ENCODE measurements at regions not wholly inside any gene's neighbourhood (a gene's known extent, or its start where the extent isn't known, plus 50 kb on each side); places are given as distances from the start of the nearest gene placed in this dataset.
A peak's percentile ranks its signal among the peaks of the same experiment; 100 is the strongest.
"Not testable (repeated sequence)": the region's sequence is repeated elsewhere in the genome, so short reads cannot be mapped to it uniquely, and the experiment has no call there.

DNA sequence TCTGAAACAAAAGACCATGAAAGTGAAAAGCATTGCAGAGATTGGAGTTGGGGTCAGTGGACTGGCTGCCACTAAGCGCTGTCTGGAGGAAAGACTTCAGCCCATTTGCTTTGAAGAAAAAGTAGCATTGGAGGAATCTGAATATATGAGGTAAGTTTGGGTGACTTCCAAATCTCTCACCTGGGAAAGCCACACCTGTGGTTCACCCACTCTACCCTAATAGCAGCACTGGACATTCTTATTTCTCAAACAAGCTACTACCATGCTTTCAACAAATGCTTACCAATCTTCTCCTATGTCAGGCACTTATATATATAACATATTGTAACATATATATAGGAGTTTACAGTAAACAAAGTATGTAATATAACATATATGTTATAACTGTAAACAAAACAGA, 76.0 kb upstream of the POGK start:
- no peaks in the 10 kb centered on the region for H3K9me3 ChIP-seq (ENCODE audit: low read length)
- DNase-seq (ENCODE audit: low spot score) (no peak), ATAC-seq (no peak), FAIRE-seq (no peak)
- no TSS peak for BruUV-seq (replicated peaks)
- in situ Hi-C loops (cut with HindIII; ENCODE audit: extremely low pct_ligation_motif_present, low pct_unique_long_range_greater_than_20kb) (no loop called here), intact Hi-C loops (cut with micrococcal nuclease; ENCODE audit: unreplicated experiment) (no loop called here)
- H3K4me3 ChIP-seq (replicated peaks in 1 of 3; ENCODE audit: insufficient read depth in 1 of 3, low read depth in 2 of 3, low read length in 3 of 3): no peak overlapping the region
- POLR2A ChIA-PET: no interaction called here
- H4K20me1 ChIP-seq (ENCODE audit: insufficient read depth, low read length): no peaks in the 10 kb centered on the region
- TF ChIP-seq, protein P1, sequence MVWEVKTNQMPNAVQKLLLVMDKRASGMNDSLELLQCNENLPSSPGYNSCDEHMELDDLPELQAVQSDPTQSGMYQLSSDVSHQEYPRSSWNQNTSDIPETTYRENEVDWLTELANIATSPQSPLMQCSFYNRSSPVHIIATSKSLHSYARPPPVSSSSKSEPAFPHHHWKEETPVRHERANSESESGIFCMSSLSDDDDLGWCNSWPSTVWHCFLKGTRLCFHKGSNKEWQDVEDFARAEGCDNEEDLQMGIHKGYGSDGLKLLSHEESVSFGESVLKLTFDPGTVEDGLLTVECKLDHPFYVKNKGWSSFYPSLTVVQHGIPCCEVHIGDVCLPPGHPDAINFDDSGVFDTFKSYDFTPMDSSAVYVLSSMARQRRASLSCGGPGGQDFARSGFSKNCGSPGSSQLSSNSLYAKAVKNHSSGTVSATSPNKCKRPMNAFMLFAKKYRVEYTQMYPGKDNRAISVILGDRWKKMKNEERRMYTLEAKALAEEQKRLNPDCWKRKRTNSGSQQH (CRISPR knock-in tag; IDR thresholded peaks at IDR 0.05; ENCODE audit: low read depth): no peak
- TF ChIP-seq NRL (CRISPR knock-in tag; IDR thresholded peaks at IDR 0.05; ENCODE audit: borderline replicate concordance) (no peak), ZNF30 (CRISPR knock-in tag; IDR thresholded peaks at IDR 0.05) (no peak), TMF1 (CRISPR knock-in tag; IDR thresholded peaks at IDR 0.05; ENCODE audit: low read depth) (no peak), NAIF1 (CRISPR knock-in tag; IDR thresholded peaks at IDR 0.05; ENCODE audit: borderline replicate concordance) (no peak), ZNF225 (CRISPR knock-in tag; IDR thresholded peaks at IDR 0.05) (no peak), TGIF2 (CRISPR knock-in tag; IDR thresholded peaks at IDR 0.05) (no peak), EHMT2 (IDR thresholded peaks at IDR 0.05; ENCODE audit: borderline replicate concordance, low read depth, low read length) (no peak), EED (CRISPR knock-in tag; IDR thresholded peaks at IDR 0.05) (no peak)
- no peaks in the 10 kb centered on the region for H3K79me2 ChIP-seq (ENCODE audit: insufficient read depth, low read length)
- no peak overlapping the region for H3K9ac ChIP-seq (ENCODE audit: insufficient read depth, low read depth, low read length)
- H3K27me3 ChIP-seq (ENCODE audit: control insufficient read depth in 1 of 2, insufficient read depth in 2 of 2, low read length in 2 of 2): no peaks in the 10 kb centered on the region
- H3K4me1 ChIP-seq (ENCODE audit: insufficient read depth, low read length): no peaks in the 10 kb centered on the region
- no peak overlapping the region for H2AFZ ChIP-seq (ENCODE audit: low read length)
- WGBS (ENCODE audit: low lambda C conversion rate): 7% methylated on average over 1 of the region's 1 CpG
- CTCF ChIA-PET (ENCODE audit: low intra/inter-chr PET ratio, low total read pairs): no interaction called here
- no peak overlapping the region for H3K27ac ChIP-seq (ENCODE audit: extremely low read length, insufficient read depth, low read length)
- H3K4me2 ChIP-seq (ENCODE audit: low read depth, low read length): no peak overlapping the region
- no peaks in the 10 kb centered on the region for H3K36me3 ChIP-seq (replicated peaks in 1 of 2; ENCODE audit: control insufficient read depth in 1 of 2, insufficient read depth in 2 of 2, low read length in 2 of 2)

DNA sequence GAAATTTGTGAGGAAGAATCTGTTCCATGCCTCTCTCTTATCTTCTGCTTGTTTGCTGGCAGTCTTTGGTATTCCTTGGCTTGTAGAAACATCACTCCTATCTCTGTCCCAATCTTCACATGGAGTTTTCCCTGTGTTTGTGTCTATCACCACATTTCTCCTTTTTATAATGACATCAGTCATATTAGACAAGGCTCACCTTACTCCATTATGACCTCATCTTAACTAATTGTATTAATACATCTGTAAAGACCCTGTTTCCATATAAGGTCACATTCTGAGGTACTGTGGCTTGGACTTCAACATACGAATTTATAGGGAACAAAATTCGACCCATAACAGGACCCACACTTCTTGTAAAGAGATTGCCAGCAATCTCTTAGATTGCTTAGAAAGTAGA, 72.3 kb upstream of the POGK start:
- FAIRE-seq (no peak), ATAC-seq (no peak), DNase-seq (ENCODE audit: low spot score) (no peak)
- no TSS peak for BruUV-seq (replicated peaks)
- no peak overlapping the region for H3K4me3 ChIP-seq (replicated peaks in 1 of 3; ENCODE audit: insufficient read depth in 1 of 3, low read depth in 2 of 3, low read length in 3 of 3)
- no peaks in the 10 kb centered on the region for H4K20me1 ChIP-seq (ENCODE audit: insufficient read depth, low read length)
- H3K27ac ChIP-seq (ENCODE audit: extremely low read length, insufficient read depth, low read length): no peak overlapping the region
- CTCF ChIA-PET (ENCODE audit: low intra/inter-chr PET ratio, low total read pairs): no interaction called here
- H3K36me3 ChIP-seq (replicated peaks in 1 of 2; ENCODE audit: control insufficient read depth in 1 of 2, insufficient read depth in 2 of 2, low read length in 2 of 2): no peaks in the 10 kb centered on the region
- WGBS (ENCODE audit: low lambda C conversion rate): 0% methylated on average over 2 of the region's 2 CpGs
- no peak overlapping the region for H3K4me2 ChIP-seq (ENCODE audit: low read depth, low read length)
- H3K9ac ChIP-seq (ENCODE audit: insufficient read depth, low read depth, low read length): no peak overlapping the region
- H3K9me3 ChIP-seq (ENCODE audit: low read length): peaks cover 16% of the 10 kb centered on the region
- intact Hi-C loops (cut with micrococcal nuclease; ENCODE audit: unreplicated experiment): no loop called here
- in situ Hi-C loops (cut with HindIII; ENCODE audit: extremely low pct_ligation_motif_present, low pct_unique_long_range_greater_than_20kb): no loop called here
- no peaks in the 10 kb centered on the region for H3K27me3 ChIP-seq (ENCODE audit: control insufficient read depth in 1 of 2, insufficient read depth in 2 of 2, low read length in 2 of 2)
- H2AFZ ChIP-seq (ENCODE audit: low read length): no peak overlapping the region
- no peaks in the 10 kb centered on the region for H3K79me2 ChIP-seq (ENCODE audit: insufficient read depth, low read length)
- TF ChIP-seq ATF7 (IDR thresholded peaks at IDR 0.05) (peak; percentile 62), ATF7 (CRISPR knock-in tag; IDR thresholded peaks at IDR 0.05) (no peak)
- TF ChIP-seq, protein P2, sequence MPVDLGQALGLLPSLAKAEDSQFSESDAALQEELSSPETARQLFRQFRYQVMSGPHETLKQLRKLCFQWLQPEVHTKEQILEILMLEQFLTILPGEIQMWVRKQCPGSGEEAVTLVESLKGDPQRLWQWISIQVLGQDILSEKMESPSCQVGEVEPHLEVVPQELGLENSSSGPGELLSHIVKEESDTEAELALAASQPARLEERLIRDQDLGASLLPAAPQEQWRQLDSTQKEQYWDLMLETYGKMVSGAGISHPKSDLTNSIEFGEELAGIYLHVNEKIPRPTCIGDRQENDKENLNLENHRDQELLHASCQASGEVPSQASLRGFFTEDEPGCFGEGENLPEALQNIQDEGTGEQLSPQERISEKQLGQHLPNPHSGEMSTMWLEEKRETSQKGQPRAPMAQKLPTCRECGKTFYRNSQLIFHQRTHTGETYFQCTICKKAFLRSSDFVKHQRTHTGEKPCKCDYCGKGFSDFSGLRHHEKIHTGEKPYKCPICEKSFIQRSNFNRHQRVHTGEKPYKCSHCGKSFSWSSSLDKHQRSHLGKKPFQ (CRISPR knock-in tag; IDR thresholded peaks at IDR 0.05; ENCODE audit: insufficient replicate concordance): no peak
- POLR2A ChIA-PET: no interaction called here
- no peaks in the 10 kb centered on the region for H3K4me1 ChIP-seq (ENCODE audit: insufficient read depth, low read length)

DNA sequence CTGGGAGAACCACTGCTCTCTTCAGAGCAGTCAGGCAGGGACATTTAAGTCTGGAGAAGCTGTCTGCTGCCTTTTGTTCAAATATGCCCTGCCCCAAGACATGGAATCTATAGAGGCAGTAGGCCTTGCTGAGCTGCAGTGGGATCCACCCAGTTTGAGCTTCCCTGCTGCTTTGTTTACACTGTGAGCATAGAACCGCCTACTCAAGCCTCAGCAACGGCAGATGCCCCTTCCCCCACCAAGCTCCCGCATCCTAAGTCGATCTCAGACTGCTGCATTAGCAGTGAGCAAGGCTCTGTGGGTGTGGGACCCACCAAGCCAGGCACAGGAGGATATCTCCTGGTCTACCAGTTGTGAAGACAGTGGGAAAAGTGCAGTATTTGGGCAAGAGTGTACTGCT, 54.6 kb upstream of the POGK start:
- intact Hi-C loops (cut with micrococcal nuclease; ENCODE audit: unreplicated experiment): loop anchor here (5.0 kb wide), 1 partner anchor 273 kb away; no protein-coding TSS in a partner anchor
- POLR2A ChIA-PET; CTCF ChIA-PET (ENCODE audit: low intra/inter-chr PET ratio, low total read pairs); DNase-seq (ENCODE audit: low spot score); H3K27ac ChIP-seq (ENCODE audit: extremely low read length, insufficient read depth, low read length); H3K9ac ChIP-seq (ENCODE audit: insufficient read depth, low read depth, low read length); in situ Hi-C loops (cut with HindIII; ENCODE audit: extremely low pct_ligation_motif_present, low pct_unique_long_range_greater_than_20kb); FAIRE-seq; H2AFZ ChIP-seq (ENCODE audit: low read length); H3K27me3 ChIP-seq (ENCODE audit: control insufficient read depth in 1 of 2, insufficient read depth in 2 of 2, low read length in 2 of 2); H3K79me2 ChIP-seq (ENCODE audit: insufficient read depth, low read length); H3K4me3 ChIP-seq (replicated peaks in 1 of 3; ENCODE audit: insufficient read depth in 1 of 3, low read depth in 2 of 3, low read length in 3 of 3); H3K4me1 ChIP-seq (ENCODE audit: insufficient read depth, low read length); ATAC-seq; BruUV-seq (replicated peaks); H3K36me3 ChIP-seq (replicated peaks in 1 of 2; ENCODE audit: control insufficient read depth in 1 of 2, insufficient read depth in 2 of 2, low read length in 2 of 2); H3K9me3 ChIP-seq (ENCODE audit: low read length); H3K4me2 ChIP-seq (ENCODE audit: low read depth, low read length); H4K20me1 ChIP-seq (ENCODE audit: insufficient read depth, low read length): not testable (repeated sequence)
- whole genome bisulfite sequencing (ENCODE audit: low lambda C conversion rate): 0% methylated on average over 4 of the region's 4 CpGs

Data from HepG2 (cell line).